ENCODE measurements at regions not wholly inside any gene's neighbourhood (a gene's known extent, or its start where the extent isn't known, plus 50 kb on each side); places are given as distances from the start of the nearest gene placed in this dataset.
A peak's percentile ranks its signal among the peaks of the same experiment; 100 is the strongest.
"Not testable (repeated sequence)": the region's sequence is repeated elsewhere in the genome, so short reads cannot be mapped to it uniquely, and the experiment has no call there.

GRCh38 chr15:75100679-75101078 is 77.3 kb downstream of the PPCDC start:
- no peak for DNase-seq

GRCh38 chr15:75104804-75105557 is 81.6 kb downstream of the PPCDC start:
- DNase-seq, result peak in 2 of 5 experiments; percentile 12 to 76

- no peak for DNase-seq
Observed at GRCh38 chr15:75107516-75107907, 84.1 kb downstream of the PPCDC start.

GRCh38 chr15:75107908-75108838 is 84.8 kb downstream of the PPCDC start:
- peak in 4 of 5 experiments; percentile 5 to 95 (median 40) for DNase-seq

- DNase-seq, result no peak
Observed at GRCh38 chr15:75109021-75109735, 85.8 kb downstream of the PPCDC start.

- peak in 1 of 5 experiments; percentile 26 for DNase-seq
Observed at GRCh38 chr15:75109736-75110130, 86.3 kb downstream of the PPCDC start.

GRCh38 chr15:75112278-75112847 is 89.0 kb downstream of the PPCDC start:
- no peak for DNase-seq

- no peak for DNase-seq
Observed at GRCh38 chr15:75112848-75113492, 88.7 kb upstream of the C15orf39 start.

- DNase-seq, result no peak
Observed at GRCh38 chr15:75114327-75114726, 87.4 kb upstream of the C15orf39 start.

- DNase-seq, result no peak
Observed at GRCh38 chr15:75114796-75115195, 86.9 kb upstream of the C15orf39 start.

GRCh38 chr15:75115411-75115913 is 86.2 kb upstream of the C15orf39 start:
- DNase-seq, result not testable (repeated sequence)

GRCh38 chr15:75116143-75116542 is 85.5 kb upstream of the C15orf39 start:
- not testable (repeated sequence) for DNase-seq

GRCh38 chr15:75117993-75118392 is 83.7 kb upstream of the C15orf39 start:
- no peak for DNase-seq

GRCh38 chr15:75119312-75119711 is 82.4 kb upstream of the C15orf39 start:
- DNase-seq, result not testable (repeated sequence)

GRCh38 chr15:75121491-75121890 is 80.2 kb upstream of the C15orf39 start:
- DNase-seq, result no peak

- no peak for DNase-seq
Observed at GRCh38 chr15:75123395-75123794, 78.3 kb upstream of the C15orf39 start.

- DNase-seq, result not testable (repeated sequence)
Observed at GRCh38 chr15:75124278-75124677, 77.4 kb upstream of the C15orf39 start.

GRCh38 chr15:75125935-75126334 is 75.7 kb upstream of the C15orf39 start:
- DNase-seq, result no peak

GRCh38 chr15:75126864-75127580 is 74.7 kb upstream of the C15orf39 start:
- DNase-seq, result no peak

GRCh38 chr15:75129788-75130187 is 71.9 kb upstream of the C15orf39 start:
- no peak for DNase-seq

- no peak for DNase-seq
Observed at GRCh38 chr15:75131269-75131643, 70.4 kb upstream of the C15orf39 start.

All from T-helper 2 cell (primary cell).